WTC11 (cell line): ENCODE measurements at regions not wholly inside any gene's neighbourhood (a gene's known extent, or its start where the extent isn't known, plus 50 kb on each side); places are given as distances from the start of the nearest gene placed in this dataset.

Source experiments
- ATAC-seq: fragments of 200-7000 bp; cut with Tn5 transposase; 2 replicates; pipeline ENCODE4 v1.10.0; 2021; ENCODE audit warnings: mild to moderate bottlenecking, moderate library complexity
- CTCF ChIA-PET: fragments of 300-600 bp; sonication (Branson Sonifier 250); formaldehyde crosslinking; loops from one replicate; lab custom pipeline; 2021; ENCODE audit warnings: antibody characterized with exemption; lab: Charles Lee
- POLR2A ChIA-PET: fragments of 350-600 bp; sonication (Branson Sonifier 250); formaldehyde crosslinking; loops from one replicate; lab custom pipeline; 2021; ENCODE audit warnings: antibody characterized with exemption; lab: Charles Lee
- DNase-seq: peaks from one replicate; pipeline ENCODE4 v3.0.0; 2021; ENCODE audit warnings: low spot score
- H3K27ac Mint-ChIP-seq: 2 replicates; pipeline ENCODE4 v1.8.0; 2021; ENCODE audit warnings: mixed read lengths
- H3K27me3 Mint-ChIP-seq: 2 replicates; pipeline ENCODE4 v1.8.0; 2021; ENCODE audit warnings: low read depth, mild to moderate bottlenecking, moderate library complexity, mixed read lengths
- H3K36me3 Mint-ChIP-seq: 2 replicates; pipeline ENCODE4 v1.8.0; 2021; ENCODE audit warnings: mixed read lengths
- H3K4me1 Mint-ChIP-seq: 2 replicates; pipeline ENCODE4 v1.8.0; 2022; ENCODE audit warnings: mixed read lengths
- H3K4me3 Mint-ChIP-seq: 2 replicates; pipeline ENCODE4 v1.8.0; 2021; ENCODE audit warnings: mild to moderate bottlenecking, moderate library complexity, mixed read lengths
- H3K9me3 Mint-ChIP-seq: 2 replicates; pipeline ENCODE4 v1.8.0; 2021; ENCODE audit warnings: mixed read lengths
- ATF1 ChIP-seq: sonication (generic); formaldehyde crosslinking; IDR thresholded peaks from 2 replicates; pipeline ENCODE4 v1.8.1; 2023; ENCODE audit warnings: mild to moderate bottlenecking, moderate library complexity, missing genetic modification reagents
- CTCF ChIP-seq: fragments of 200-600 bp; IDR thresholded peaks from 2 replicates; pipeline ENCODE4 v1.8.0; 2022; ENCODE audit warnings: antibody characterized with exemption
- E2F1 ChIP-seq: sonication (generic); formaldehyde crosslinking; IDR thresholded peaks from 2 replicates; pipeline ENCODE4 v1.8.0; 2022; ENCODE audit warnings: mild to moderate bottlenecking, missing genetic modification reagents
- ELF4 ChIP-seq: sonication (generic); formaldehyde crosslinking; IDR thresholded peaks from 2 replicates; pipeline ENCODE4 v1.8.1; 2022; ENCODE audit warnings: low read depth, mild to moderate bottlenecking, moderate library complexity, missing genetic modification reagents
- EMX1 ChIP-seq: fragments of 250-450 bp; sonication (Bioruptor Pico); IDR thresholded peaks from 2 replicates; pipeline ENCODE4 v1.8.0; 2021; ENCODE audit warnings: mild to moderate bottlenecking
- ESRRA ChIP-seq: sonication (generic); formaldehyde crosslinking; IDR thresholded peaks from 2 replicates; pipeline ENCODE4 v1.8.1; 2022; ENCODE audit warnings: mild to moderate bottlenecking, missing genetic modification reagents, borderline replicate concordance
- GABPB1 ChIP-seq: sonication (generic); formaldehyde crosslinking; IDR thresholded peaks from 2 replicates; pipeline ENCODE4 v1.8.1; 2023; ENCODE audit warnings: mild to moderate bottlenecking, missing genetic modification reagents
- GRHL2 ChIP-seq: fragments of 250-450 bp; sonication (Bioruptor Pico); IDR thresholded peaks from 2 replicates; pipeline ENCODE4 v1.8.0; 2022; ENCODE audit warnings: mild to moderate bottlenecking, moderate library complexity; ENCODE audit not compliant: insufficient replicate concordance, severe bottlenecking
- IRF2 ChIP-seq: sonication (generic); formaldehyde crosslinking; IDR thresholded peaks from 2 replicates; pipeline ENCODE4 v1.8.0; 2022; ENCODE audit warnings: low read depth, missing genetic modification reagents, borderline replicate concordance
- JUN ChIP-seq: sonication (generic); formaldehyde crosslinking; IDR thresholded peaks from 2 replicates; pipeline ENCODE4 v1.8.0; 2023; ENCODE audit warnings: mild to moderate bottlenecking, missing genetic modification reagents
- NFE2L1 ChIP-seq: sonication (generic); formaldehyde crosslinking; IDR thresholded peaks from 2 replicates; pipeline ENCODE4 v1.8.1; 2023; ENCODE audit warnings: missing genetic modification reagents
- NR3C1 ChIP-seq: sonication (generic); formaldehyde crosslinking; conservative IDR thresholded peaks from 2 replicates; pipeline ENCODE4 v1.8.1; 2023; ENCODE audit warnings: low read depth, mild to moderate bottlenecking, missing genetic modification reagents
- PRRX2 ChIP-seq: fragments of 250-450 bp; sonication (Bioruptor Pico); IDR thresholded peaks from 2 replicates; pipeline ENCODE4 v1.8.0; 2021; ENCODE audit warnings: mild to moderate bottlenecking
- SMAD4 ChIP-seq: sonication (generic); formaldehyde crosslinking; IDR thresholded peaks from 2 replicates; pipeline ENCODE4 v1.8.0; 2022; ENCODE audit warnings: mild to moderate bottlenecking, missing genetic modification reagents
- SOX15 ChIP-seq: fragments of 250-450 bp; sonication (Bioruptor Pico); IDR thresholded peaks from 2 replicates; pipeline ENCODE4 v1.9.0; 2021; ENCODE audit warnings: mild to moderate bottlenecking
- TCF7 ChIP-seq: sonication (generic); formaldehyde crosslinking; IDR thresholded peaks from 2 replicates; pipeline ENCODE4 v1.8.0; 2022; ENCODE audit warnings: mild to moderate bottlenecking, low read depth, missing genetic modification reagents, moderate library complexity
- TEAD1 ChIP-seq: sonication (generic); formaldehyde crosslinking; IDR thresholded peaks from 2 replicates; pipeline ENCODE4 v1.8.0; 2022; ENCODE audit warnings: mild to moderate bottlenecking, missing genetic modification reagents
- USF1 ChIP-seq: sonication (generic); formaldehyde crosslinking; IDR thresholded peaks from 2 replicates; pipeline ENCODE4 v1.8.0; 2022; ENCODE audit warnings: mild to moderate bottlenecking, missing genetic modification reagents
- ZMAT4 ChIP-seq: fragments of 250-450 bp; sonication (Bioruptor Pico); IDR thresholded peaks from 2 replicates; pipeline ENCODE4 v1.9.0; 2021; ENCODE audit warnings: mild to moderate bottlenecking
- ZNF138 ChIP-seq: sonication (generic); formaldehyde crosslinking; conservative IDR thresholded peaks from 2 replicates; pipeline ENCODE4 v1.8.1; 2022; ENCODE audit warnings: mild to moderate bottlenecking, moderate library complexity, missing genetic modification reagents
- ZNF263 ChIP-seq: sonication (generic); formaldehyde crosslinking; IDR thresholded peaks from 2 replicates; pipeline ENCODE4 v1.8.1; 2022; ENCODE audit warnings: low read depth, mild to moderate bottlenecking, moderate library complexity, missing genetic modification reagents
- ZNF423 ChIP-seq: fragments of 250-450 bp; sonication (Bioruptor Pico); IDR thresholded peaks from 2 replicates; pipeline ENCODE4 v2.1.2; 2022; ENCODE audit warnings: mild to moderate bottlenecking, moderate library complexity
- ZNF425 ChIP-seq: fragments of 250-450 bp; sonication (Bioruptor Pico); conservative IDR thresholded peaks from 2 replicates; pipeline ENCODE4 v1.9.0; 2021; ENCODE audit warnings: mild to moderate bottlenecking
- ZNF512 ChIP-seq: sonication (generic); formaldehyde crosslinking; IDR thresholded peaks from 2 replicates; pipeline ENCODE4 v1.8.1; 2022; ENCODE audit warnings: missing genetic modification reagents, borderline replicate concordance

- Mint-ChIP-seq H3K4me3 (no peak overlapping the region), H3K4me1 (peaks cover 21% of the 10 kb centered on the region), H3K9me3 (no peaks in the 10 kb centered on the region), H3K27me3 (peaks cover 17% of the 10 kb centered on the region), H3K27ac (no peak overlapping the region), H3K36me3 (no peaks in the 10 kb centered on the region)
- TF ChIP-seq ZNF263 (CRISPR knock-in tag) (no peak), EMX1 (CRISPR knock-in tag) (no peak), ESRRA (CRISPR knock-in tag) (no peak), SMAD4 (no peak), ATF1 (CRISPR knock-in tag) (no peak), ELF4 (CRISPR knock-in tag) (no peak), JUN (CRISPR knock-in tag) (no peak), NFE2L1 (CRISPR knock-in tag) (no peak), ZMAT4 (CRISPR knock-in tag) (no peak), CTCF (no peak), NR3C1 (CRISPR knock-in tag) (no peak), IRF2 (CRISPR knock-in tag) (no peak), GABPB1 (no peak), ZNF423 (CRISPR knock-in tag) (no peak), SOX15 (CRISPR knock-in tag) (no peak), TCF7 (CRISPR knock-in tag) (no peak), ZNF512 (CRISPR knock-in tag) (no peak), E2F1 (CRISPR knock-in tag) (no peak), GRHL2 (CRISPR knock-in tag) (no peak)
- ATAC-seq (no peak), DNase-seq (no peak)
- ChIA-PET POLR2A (no interaction called here), CTCF (no interaction called here)
These were observed 510.8 kb upstream of the SYNCRIP start for GRCh38 chr6:86153521-86153920.

- no peak overlapping the region for H3K4me3 Mint-ChIP-seq
- ChIA-PET CTCF (no interaction called here), POLR2A (no interaction called here)
- no peak for TF ChIP-seq PRRX2 (CRISPR knock-in tag)
- 0 out of 2 replicates have a peak, but pooled peaks have one; percentile 19 for TF ChIP-seq TEAD1 (CRISPR knock-in tag)
- peaks cover 21% of the 10 kb centered on the region for H3K4me1 Mint-ChIP-seq
- no peaks in the 10 kb centered on the region for H3K36me3 Mint-ChIP-seq
- ATAC-seq (peak; percentile 65), DNase-seq (no peak)
- H3K9me3 Mint-ChIP-seq = no peaks in the 10 kb centered on the region
- H3K27me3 Mint-ChIP-seq = peaks cover 27% of the 10 kb centered on the region
- no peak overlapping the region for H3K27ac Mint-ChIP-seq
These were observed 509.9 kb upstream of the SYNCRIP start for GRCh38 chr6:86152546-86152945.

- Mint-ChIP-seq H3K36me3 (no peaks in the 10 kb centered on the region), H3K27me3 (peaks cover 46% of the 10 kb centered on the region), H3K4me3 (no peak overlapping the region), H3K27ac (no peak overlapping the region), H3K4me1 (peaks cover 21% of the 10 kb centered on the region), H3K9me3 (no peaks in the 10 kb centered on the region)
- ChIA-PET CTCF (no interaction called here), POLR2A (no interaction called here)
- ATAC-seq = no peak
- DNase-seq = no peak
- TF ChIP-seq ZNF138 (no peak), IRF2 (CRISPR knock-in tag) (no peak), ZNF425 (CRISPR knock-in tag) (no peak), USF1 (no peak)
These were observed 505.9 kb upstream of the SYNCRIP start for GRCh38 chr6:86148586-86148985.
